Thyroid gland (tissue), 4 donors: ENCODE measurements at regions not wholly inside any gene's neighbourhood (a gene's known extent, or its start where the extent isn't known, plus 50 kb on each side); places are given as distances from the start of the nearest gene placed in this dataset.
"Not testable (repeated sequence)": the region's sequence is repeated elsewhere in the genome, so short reads cannot be mapped to it uniquely, and the experiment has no call there.

Experiments used
- CTCF ChIP-seq, 6 experiments: fragments of 200-600 bp in 3 of 6; fragments of 450-650 bp in 3 of 6; sonication (generic) in 3 of 6; IDR thresholded peaks; one replicate each; pipeline ENCODE4 v1.5.1; 2016 to 2019; ENCODE audit warnings: antibody characterized with exemption in 6 of 6, mild to moderate bottlenecking in 2 of 6, inconsistent platforms in 1 of 6, moderate library complexity in 1 of 6
- POLR2A ChIP-seq, 2 donors: fragments of 450-650 bp; IDR thresholded peaks; one replicate each; pipeline ENCODE4 v1.6.1; 2017; ENCODE audit warnings: antibody characterized with exemption in 2 of 2, mild to moderate bottlenecking in 2 of 2, moderate library complexity in 1 of 2

GRCh38 chr4:3589379-3589778 lies 57.2 kb upstream of the LRPAP1 start:
- not testable (repeated sequence) for TF ChIP-seq CTCF, POLR2A (IDR thresholded peaks at IDR 0.05)
